ENCODE measurements at regions not wholly inside any gene's neighbourhood (a gene's known extent, or its start where the extent isn't known, plus 50 kb on each side); places are given as distances from the start of the nearest gene placed in this dataset.

DNA sequence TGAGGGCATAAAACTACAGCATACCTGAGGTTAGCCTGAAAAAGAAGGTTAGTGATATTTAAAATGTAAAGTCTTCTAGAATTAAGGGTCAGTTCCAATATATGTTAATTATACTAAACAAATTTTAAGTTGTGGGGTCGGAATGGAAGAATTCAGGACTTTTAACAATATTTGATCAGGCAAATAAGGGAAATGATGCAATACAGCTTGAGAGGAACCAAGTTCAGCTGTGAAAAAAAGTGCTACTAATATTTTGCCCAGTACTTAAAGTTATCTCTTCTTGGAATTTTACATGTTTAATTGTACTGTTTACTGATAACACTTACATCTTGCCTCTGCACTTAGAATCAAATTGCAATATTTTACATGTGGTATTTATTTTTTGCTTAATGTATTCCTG lies 345.5 kb upstream of the CWC22 start:
- Histone ChIP-seq H3K4me2 (ENCODE audit: low read length) (no peak overlapping the region), H2AFZ (ENCODE audit: low read depth, low read length, poor library complexity, severe bottlenecking) (no peak overlapping the region), H3K9ac (ENCODE audit: low read length) (no peak overlapping the region), H3K27me3 (ENCODE audit: insufficient read depth, low read length) (no peaks in the 10 kb centered on the region), H3K9me3 (ENCODE audit: control insufficient read depth in 1 of 2, insufficient read depth in 1 of 2, low read depth in 1 of 2, low read length in 2 of 2) (no peaks in the 10 kb centered on the region), H3K27ac (ENCODE audit: low read depth, low read length) (no peak overlapping the region), H4K20me1 (ENCODE audit: insufficient read depth) (no peaks in the 10 kb centered on the region), H3K9me2 (ENCODE audit: insufficient read depth) (no peaks in the 10 kb centered on the region), H3K4me3 (replicated peaks in 1 of 2; ENCODE audit: low read depth in 1 of 2, low read length in 2 of 2) (no peak overlapping the region), H3K79me2 (ENCODE audit: insufficient read depth, low read length) (no peaks in the 10 kb centered on the region), H3K36me3 (ENCODE audit: control insufficient read depth in 1 of 2, insufficient read depth in 2 of 2, low read length in 2 of 2) (no peaks in the 10 kb centered on the region), H3K4me1 (ENCODE audit: control insufficient read depth in 1 of 2, insufficient read depth in 2 of 2, low read length in 2 of 2) (no peaks in the 10 kb centered on the region)
- TF ChIP-seq POLR2A (IDR thresholded peaks at IDR 0.05; ENCODE audit: borderline replicate concordance, extremely low read depth, insufficient read depth, insufficient read length) (no peak), CBX3 (IDR thresholded peaks at IDR 0.05; ENCODE audit: low read depth) (no peak), MAX (IDR thresholded peaks at IDR 0.05) (no peak), ELF1 (IDR thresholded peaks at IDR 0.05; ENCODE audit: borderline replicate concordance, low read depth) (no peak), RAD21 (IDR thresholded peaks at IDR 0.05; ENCODE audit: low read depth) (no peak), SIN3A (IDR thresholded peaks at IDR 0.05; ENCODE audit: low read depth) (no peak), POLR2AphosphoS5 (IDR thresholded peaks at IDR 0.05; ENCODE audit: low read depth, low read length) (no peak), SRF (IDR thresholded peaks at IDR 0.05; ENCODE audit: low read depth) (no peak), ZFX (IDR thresholded peaks at IDR 0.05) (no peak), EGR1 (IDR thresholded peaks at IDR 0.05; ENCODE audit: low read depth) (no peak), EZH2 (IDR thresholded peaks at IDR 0.05) (no peak), EZH2phosphoT487 (IDR thresholded peaks at IDR 0.05; ENCODE audit: borderline replicate concordance) (no peak), CEBPB (IDR thresholded peaks at IDR 0.05; ENCODE audit: low read depth) (no peak), SP1 (IDR thresholded peaks at IDR 0.05; ENCODE audit: low read depth) (no peak), FOSL1 (IDR thresholded peaks at IDR 0.05; ENCODE audit: low read depth) (no peak), CTCF (IDR thresholded peaks at IDR 0.05 in 2 of 3, conservative IDR thresholded peaks at IDR 0.05 in 1 of 3; ENCODE audit: borderline replicate concordance in 1 of 3, insufficient read depth in 1 of 3, low read depth in 2 of 3, low read length in 2 of 3) (no peak), YY1 (IDR thresholded peaks at IDR 0.05; ENCODE audit: extremely low read depth, insufficient replicate concordance, low read depth, low read length) (no peak)
- TF ChIP-seq, protein P1, sequence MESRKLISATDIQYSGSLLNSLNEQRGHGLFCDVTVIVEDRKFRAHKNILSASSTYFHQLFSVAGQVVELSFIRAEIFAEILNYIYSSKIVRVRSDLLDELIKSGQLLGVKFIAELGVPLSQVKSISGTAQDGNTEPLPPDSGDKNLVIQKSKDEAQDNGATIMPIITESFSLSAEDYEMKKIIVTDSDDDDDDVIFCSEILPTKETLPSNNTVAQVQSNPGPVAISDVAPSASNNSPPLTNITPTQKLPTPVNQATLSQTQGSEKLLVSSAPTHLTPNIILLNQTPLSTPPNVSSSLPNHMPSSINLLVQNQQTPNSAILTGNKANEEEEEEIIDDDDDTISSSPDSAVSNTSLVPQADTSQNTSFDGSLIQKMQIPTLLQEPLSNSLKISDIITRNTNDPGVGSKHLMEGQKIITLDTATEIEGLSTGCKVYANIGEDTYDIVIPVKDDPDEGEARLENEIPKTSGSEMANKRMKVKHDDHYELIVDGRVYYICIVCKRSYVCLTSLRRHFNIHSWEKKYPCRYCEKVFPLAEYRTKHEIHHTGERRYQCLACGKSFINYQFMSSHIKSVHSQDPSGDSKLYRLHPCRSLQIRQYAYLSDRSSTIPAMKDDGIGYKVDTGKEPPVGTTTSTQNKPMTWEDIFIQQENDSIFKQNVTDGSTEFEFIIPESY (IDR thresholded peaks at IDR 0.05; ENCODE audit: extremely low read depth, insufficient replicate concordance, low read length), result no peak
- TF ChIP-seq, protein P2, sequence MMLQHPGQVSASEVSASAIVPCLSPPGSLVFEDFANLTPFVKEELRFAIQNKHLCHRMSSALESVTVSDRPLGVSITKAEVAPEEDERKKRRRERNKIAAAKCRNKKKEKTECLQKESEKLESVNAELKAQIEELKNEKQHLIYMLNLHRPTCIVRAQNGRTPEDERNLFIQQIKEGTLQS (IDR thresholded peaks at IDR 0.05), result no peak
- RAD21 ChIA-PET (ENCODE audit: low non-redundant PET in 1 of 2, low total read pairs in 2 of 2, uncharacterized antibody in 2 of 2, unreplicated experiment in 2 of 2), result no interaction called here
- POLR2A ChIA-PET, result no interaction called here
- BruUV-seq (replicated peaks), result no TSS peak
- CTCF ChIA-PET, result no interaction called here
- DNase-seq (ENCODE audit: low read depth, low spot score), result no peak
- intact Hi-C loops (cut with micrococcal nuclease), result loop anchor here (10.0 kb wide), 1 partner anchor 702 kb away; no protein-coding TSS in a partner anchor
- ATAC-seq, result no peak
